GM06990 (cell line): ENCODE measurements at regions not wholly inside any gene's neighbourhood (a gene's known extent, or its start where the extent isn't known, plus 50 kb on each side); places are given as distances from the start of the nearest gene placed in this dataset.

Source experiments
- DNase-seq: peaks from one replicate; pipeline ENCODE4 v3.0.0-alpha.2; 2011; ENCODE audit not compliant: insufficient read length; ENCODE audit errors: extremely low read depth
- H3K27me3 ChIP-seq: replicated peaks from 2 replicates; pipeline ENCODE4 v1.6.0; 2011; ENCODE audit warnings: low read length; ENCODE audit not compliant: control insufficient read depth, insufficient read depth
- H3K36me3 ChIP-seq: 2 replicates; pipeline ENCODE4 v1.5.1; 2011; ENCODE audit warnings: low read length; ENCODE audit not compliant: control insufficient read depth, insufficient read depth
- H3K4me3 ChIP-seq: replicated peaks from 2 replicates; pipeline ENCODE4 v1.5.1; 2011; ENCODE audit warnings: low read depth, mild to moderate bottlenecking, control low read depth, low read length
- CTCF ChIP-seq: IDR thresholded peaks from 2 replicates; pipeline ENCODE4 v1.5.1; 2011; ENCODE audit warnings: low read length, control low read depth, mild to moderate bottlenecking, inconsistent platforms; ENCODE audit not compliant: insufficient read depth, poor library complexity, severe bottlenecking

GRCh38 chr18:5673616-5674015, 129.8 kb upstream of the EPB41L3 start:
- Histone ChIP-seq H3K36me3 (no peaks in the 10 kb centered on the region), H3K27me3 (no peaks in the 10 kb centered on the region; the same call in 1 of the 2 replicates), H3K4me3 (no peak overlapping the region)
- DNase-seq = no peak
- no peak for TF ChIP-seq CTCF

- Histone ChIP-seq H3K36me3 (no peaks in the 10 kb centered on the region), H3K4me3 (no peak overlapping the region), H3K27me3 (no peaks in the 10 kb centered on the region)
- DNase-seq = no peak
- no peak for TF ChIP-seq CTCF
These were observed 125.8 kb upstream of the EPB41L3 start for GRCh38 chr18:5669585-5669984.

GRCh38 chr18:5668087-5668715, 124.4 kb upstream of the EPB41L3 start:
- no peaks in the 10 kb centered on the region for H3K27me3 ChIP-seq
- DNase-seq = no peak
- H3K36me3 ChIP-seq = no peaks in the 10 kb centered on the region
- no peak for TF ChIP-seq CTCF
- H3K4me3 ChIP-seq = no peak overlapping the region

GRCh38 chr18:5667356-5667755, 123.6 kb upstream of the EPB41L3 start:
- H3K36me3 ChIP-seq = no peaks in the 10 kb centered on the region
- no peak overlapping the region for H3K4me3 ChIP-seq
- DNase-seq = no peak
- no peak for TF ChIP-seq CTCF
- no peaks in the 10 kb centered on the region; the same call in 1 of the 2 replicates for H3K27me3 ChIP-seq

- Histone ChIP-seq H3K27me3 (no peaks in the 10 kb centered on the region; the same call in 1 of the 2 replicates), H3K36me3 (no peaks in the 10 kb centered on the region), H3K4me3 (no peak overlapping the region)
- TF ChIP-seq CTCF = no peak
- DNase-seq = no peak
These were observed 118.8 kb upstream of the EPB41L3 start for GRCh38 chr18:5662586-5663090.
